Thyroid gland (tissue), 4 donors: ENCODE measurements at regions not wholly inside any gene's neighbourhood (a gene's known extent, or its start where the extent isn't known, plus 50 kb on each side); places are given as distances from the start of the nearest gene placed in this dataset.

ENCODE experiments used
- DNase-seq, 2 donors: peaks; one replicate each; pipeline ENCODE4 v3.0.0-alpha.2; 2019
- H3K27ac ChIP-seq, 3 donors: fragments of 200-600 bp; sonication (generic); 1 replicate in 2 of 3; 2 replicates in 1 of 3; pipeline ENCODE4 v1.5.1; 2016 to 2019; ENCODE audit warnings: mild to moderate bottlenecking in 1 of 3, moderate library complexity in 1 of 3
- H3K27me3 ChIP-seq: fragments of 200-600 bp; sonication (generic); one replicate; pipeline ENCODE4 v1.5.1; 2019
- H3K36me3 ChIP-seq, 2 donors: fragments of 200-600 bp; sonication (generic); one replicate each; pipeline ENCODE4 v1.5.1; 2016 to 2019
- H3K4me1 ChIP-seq, 2 donors: fragments of 200-600 bp; sonication (generic); one replicate each; pipeline ENCODE4 v1.5.1; 2017 to 2019
- H3K4me3 ChIP-seq, 3 donors: fragments of 200-600 bp; sonication (generic); replicated peaks in 1 of 3; 1 replicate in 2 of 3; 2 replicates in 1 of 3; pipeline ENCODE4 v1.5.1; 2016; ENCODE audit warnings: mild to moderate bottlenecking in 1 of 3
- H3K9me3 ChIP-seq: fragments of 200-600 bp; sonication (generic); one replicate; pipeline ENCODE4 v1.5.1; 2017
- CTCF ChIP-seq, 6 experiments: fragments of 200-600 bp in 3 of 6; fragments of 450-650 bp in 3 of 6; sonication (generic) in 3 of 6; IDR thresholded peaks; one replicate each; pipeline ENCODE4 v1.5.1; 2016 to 2019; ENCODE audit warnings: antibody characterized with exemption in 6 of 6, mild to moderate bottlenecking in 2 of 6, inconsistent platforms in 1 of 6, moderate library complexity in 1 of 6
- POLR2A ChIP-seq, 2 donors: fragments of 450-650 bp; IDR thresholded peaks; one replicate each; pipeline ENCODE4 v1.6.1; 2017; ENCODE audit warnings: antibody characterized with exemption in 2 of 2, mild to moderate bottlenecking in 2 of 2, moderate library complexity in 1 of 2
- WGBS, 2 donors: methylation state at CpG; one replicate each; pipeline ENCODE4 v1.1.5; 2017; 5-methylcytosine and 5-hydroxymethylcytosine counted together
- intact Hi-C: fragments of 100-400 bp; cut with DNase I; formaldehyde crosslinking; loops from one replicate; pipeline ENCODE4 v1.15.1; 2023

GRCh38 chr11:106463796-106464201 lies 386.3 kb downstream of the AASDHPPT start:
- DNase-seq: no peak
- H3K4me3 ChIP-seq: no peak overlapping the region
- H3K27me3 ChIP-seq: no peaks in the 10 kb centered on the region
- no peak overlapping the region for H3K27ac ChIP-seq
- no peaks in the 10 kb centered on the region for H3K4me1 ChIP-seq
- TF ChIP-seq CTCF (IDR thresholded peaks at IDR 0.05): no peak
- no peak for TF ChIP-seq POLR2A (IDR thresholded peaks at IDR 0.05)
- H3K36me3 ChIP-seq: no peaks in the 10 kb centered on the region
- 44 to 54% methylated on average over 4 of the region's 4 CpGs for WGBS, 2 donors
- H3K9me3 ChIP-seq: no peaks in the 10 kb centered on the region
- intact Hi-C loops: no loop called here

GRCh38 chr11:106464728-106465127 lies 387.3 kb downstream of the AASDHPPT start:
- no peaks in the 10 kb centered on the region for H3K27me3 ChIP-seq
- TF ChIP-seq CTCF (IDR thresholded peaks at IDR 0.05) (no peak), POLR2A (IDR thresholded peaks at IDR 0.05) (no peak)
- no peaks in the 10 kb centered on the region for H3K4me1 ChIP-seq
- intact Hi-C loops: no loop called here
- no peak overlapping the region for H3K27ac ChIP-seq
- H3K9me3 ChIP-seq: no peaks in the 10 kb centered on the region
- DNase-seq: no peak
- no peaks in the 10 kb centered on the region for H3K36me3 ChIP-seq
- H3K4me3 ChIP-seq: no peak overlapping the region

GRCh38 chr11:106466521-106467080 lies 389.1 kb downstream of the AASDHPPT start:
- Histone ChIP-seq H3K4me3 (no peak overlapping the region), H3K9me3 (no peaks in the 10 kb centered on the region), H3K27ac (no peak overlapping the region), H3K27me3 (no peaks in the 10 kb centered on the region), H3K36me3 (no peaks in the 10 kb centered on the region), H3K4me1 (no peaks in the 10 kb centered on the region)
- WGBS, 2 donors: 54 to 56% methylated on average over 5 of the region's 5 CpGs
- no peak for TF ChIP-seq CTCF (IDR thresholded peaks at IDR 0.05)
- TF ChIP-seq POLR2A (IDR thresholded peaks at IDR 0.05): no peak
- no peak for DNase-seq
- intact Hi-C loops: no loop called here

GRCh38 chr11:106467501-106467900 lies 390.0 kb downstream of the AASDHPPT start:
- H3K4me1 ChIP-seq: no peaks in the 10 kb centered on the region
- TF ChIP-seq POLR2A (IDR thresholded peaks at IDR 0.05) (no peak), CTCF (IDR thresholded peaks at IDR 0.05) (no peak)
- no peaks in the 10 kb centered on the region for H3K27me3 ChIP-seq
- DNase-seq: no peak
- H3K27ac ChIP-seq: no peak overlapping the region
- no peak overlapping the region for H3K4me3 ChIP-seq
- H3K36me3 ChIP-seq: no peaks in the 10 kb centered on the region
- H3K9me3 ChIP-seq: no peaks in the 10 kb centered on the region
- intact Hi-C loops: no loop called here

GRCh38 chr11:106468086-106468485 lies 390.6 kb downstream of the AASDHPPT start:
- no peaks in the 10 kb centered on the region for H3K4me1 ChIP-seq
- 63 to 75% methylated on average over 3 of the region's 3 CpGs for WGBS, 2 donors

More at GRCh38 chr11:106468086-106468485, 390.6 kb downstream of the AASDHPPT start:
- Histone ChIP-seq H3K27me3 (no peaks in the 10 kb centered on the region), H3K27ac (no peak overlapping the region), H3K9me3 (no peaks in the 10 kb centered on the region), H3K36me3 (no peaks in the 10 kb centered on the region), H3K4me3 (no peak overlapping the region)
- no peak for TF ChIP-seq POLR2A (IDR thresholded peaks at IDR 0.05)
- no peak for TF ChIP-seq CTCF (IDR thresholded peaks at IDR 0.05)
- DNase-seq: no peak
- intact Hi-C loops: no loop called here
